NCI-H748 treated with DMSO at 0.1 percent for 48 hours (cell line): ENCODE measurements at regions not wholly inside any gene's neighbourhood (a gene's known extent, or its start where the extent isn't known, plus 50 kb on each side); places are given as distances from the start of the nearest gene placed in this dataset.
"Not testable (repeated sequence)": the region's sequence is repeated elsewhere in the genome, so short reads cannot be mapped to it uniquely, and the experiment has no call there.

Experiments
- DNase-seq: peaks from one replicate; lab custom pipeline; 2025; lab: John Stamatoyannopoulos, UW

GRCh38 chr3:169029674-169030285 is 633.7 kb downstream of the MECOM start:
- DNase-seq = no peak

DNA sequence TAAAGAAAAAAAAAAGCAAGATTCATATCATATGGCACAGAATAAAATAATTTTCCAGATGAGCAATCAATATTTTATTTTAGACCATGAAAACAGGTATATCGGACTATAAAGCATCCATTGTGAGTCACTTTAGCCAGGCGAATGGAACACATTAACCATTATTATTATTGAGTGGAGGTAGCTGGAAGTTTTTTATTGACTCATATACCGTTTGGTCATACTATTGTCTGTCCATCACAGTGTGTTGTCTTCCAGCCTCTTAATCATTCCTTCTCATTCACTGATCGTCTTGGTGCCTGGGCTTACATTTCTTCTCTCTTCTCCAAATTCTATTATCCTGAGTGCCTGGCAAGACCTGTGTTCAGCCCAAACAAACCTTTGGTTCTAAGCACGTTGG is 634.8 kb downstream of the MECOM start:
- no peak for DNase-seq

DNA sequence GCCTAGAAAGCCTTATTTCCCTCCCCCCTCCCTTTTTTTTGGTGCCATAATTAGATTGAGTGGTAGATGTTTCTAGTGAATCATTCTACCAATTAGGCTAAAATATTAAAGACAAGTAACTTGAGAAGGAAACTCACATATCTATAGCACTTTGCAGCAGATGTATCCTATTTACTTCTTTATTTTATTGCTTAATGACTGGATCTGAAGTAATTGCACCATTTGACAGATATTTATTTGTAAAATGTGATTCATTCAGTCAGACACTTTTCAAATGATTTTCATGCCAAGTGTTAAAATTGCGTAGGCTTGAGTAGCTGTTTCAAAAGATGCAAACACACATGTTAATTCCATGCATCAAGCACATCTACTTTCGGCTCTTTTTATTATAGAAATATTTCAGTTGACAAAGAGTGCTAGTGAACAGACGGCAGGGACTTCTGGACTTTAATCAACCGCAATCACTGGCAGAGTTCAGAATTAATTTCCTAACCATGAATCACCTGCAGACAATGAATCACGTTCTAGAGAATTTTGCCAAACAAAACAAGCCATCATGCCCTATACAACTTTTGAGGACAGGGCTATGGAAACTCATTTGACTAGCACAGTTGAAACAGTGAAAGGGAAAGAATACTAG is 636.8 kb downstream of the MECOM start:
- DNase-seq = no peak

DNA sequence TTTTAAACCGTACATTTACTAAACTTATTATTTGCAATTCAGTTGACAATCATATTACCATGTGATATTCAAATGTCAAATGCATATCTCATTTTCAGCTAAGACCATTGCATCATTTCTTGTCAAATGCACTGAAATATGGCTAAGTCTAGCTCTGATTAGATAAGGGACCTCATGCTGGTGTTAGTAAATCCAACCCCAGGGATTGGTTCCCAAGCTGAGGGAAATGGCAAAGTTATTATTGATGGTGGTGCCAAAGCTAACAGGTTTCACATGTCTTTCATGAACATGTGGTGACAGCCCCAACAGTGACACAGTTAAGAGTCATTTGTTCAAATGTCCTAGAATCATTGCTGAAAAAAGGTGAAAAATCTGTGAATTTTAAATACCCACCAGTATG is 641.1 kb downstream of the MECOM start:
- no peak for DNase-seq

DNA sequence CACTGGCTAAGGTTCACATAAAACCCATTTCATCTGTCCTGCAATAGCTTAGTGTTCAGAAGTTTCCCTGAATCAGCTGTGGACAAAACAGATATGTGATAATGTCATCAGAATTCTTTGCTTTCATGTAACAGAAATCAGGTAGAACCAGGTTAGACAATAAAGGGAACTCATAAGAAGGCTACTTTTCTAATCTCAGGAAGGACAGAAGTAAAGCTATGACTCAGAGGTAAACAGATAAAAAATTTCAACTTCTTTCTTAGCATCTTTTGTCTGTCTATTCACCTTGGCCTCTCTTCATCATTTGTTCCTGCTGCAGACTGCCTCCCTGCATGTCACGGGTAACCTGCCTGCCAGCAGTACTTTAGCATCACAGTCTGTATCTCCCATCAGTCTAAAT is 643.1 kb downstream of the MECOM start:
- no peak for DNase-seq

- no peak for DNase-seq
Measured at GRCh38 chr3:169009453-169009852, 654.1 kb downstream of the MECOM start.

GRCh38 chr3:169008776-169009358 is 654.6 kb downstream of the MECOM start:
- no peak for DNase-seq

DNA sequence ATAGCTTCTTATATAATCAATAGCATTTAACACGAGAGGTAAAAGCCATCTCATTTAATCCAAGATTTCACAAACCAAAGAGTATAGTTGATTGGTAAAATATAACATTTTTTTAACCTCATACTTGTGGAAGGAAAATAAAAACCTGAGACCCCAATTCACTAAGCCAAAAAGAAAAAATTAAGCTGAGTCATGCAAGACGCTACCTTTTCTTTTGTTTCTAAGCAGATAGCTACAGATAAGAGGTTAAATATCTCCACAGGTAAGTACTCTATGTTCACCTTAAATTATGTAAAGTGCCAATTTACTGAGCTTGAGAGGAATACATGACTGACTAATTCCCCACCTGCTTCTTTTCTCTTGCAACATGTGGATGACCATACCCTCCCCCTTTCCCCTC is 656.4 kb downstream of the MECOM start:
- DNase-seq = no peak

- DNase-seq = not testable (repeated sequence)
Measured at GRCh38 chr3:169006398-169006797, 657.1 kb downstream of the MECOM start.

DNA sequence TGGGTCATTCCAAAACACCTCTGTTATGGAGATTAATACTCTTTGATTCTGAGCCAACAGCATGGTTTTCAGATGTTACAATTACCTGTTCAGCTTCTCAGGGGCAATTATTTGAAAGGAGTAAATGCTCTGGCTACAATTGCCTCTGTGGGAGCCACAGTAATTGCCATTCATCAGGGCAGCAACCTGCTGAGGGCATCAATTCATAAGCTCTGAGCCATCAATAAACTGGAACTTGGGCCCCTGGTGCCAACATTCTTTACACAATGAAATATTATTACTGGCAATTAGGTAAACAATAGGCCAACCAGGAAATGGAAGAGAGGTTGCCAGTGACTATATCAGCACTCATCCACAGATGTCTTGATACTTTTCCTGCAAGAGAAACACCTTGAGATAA is 660.8 kb downstream of the MECOM start:
- DNase-seq = peak; percentile 78

- DNase-seq = no peak
Measured at GRCh38 chr3:168998792-168999191, 664.7 kb downstream of the MECOM start.

DNA sequence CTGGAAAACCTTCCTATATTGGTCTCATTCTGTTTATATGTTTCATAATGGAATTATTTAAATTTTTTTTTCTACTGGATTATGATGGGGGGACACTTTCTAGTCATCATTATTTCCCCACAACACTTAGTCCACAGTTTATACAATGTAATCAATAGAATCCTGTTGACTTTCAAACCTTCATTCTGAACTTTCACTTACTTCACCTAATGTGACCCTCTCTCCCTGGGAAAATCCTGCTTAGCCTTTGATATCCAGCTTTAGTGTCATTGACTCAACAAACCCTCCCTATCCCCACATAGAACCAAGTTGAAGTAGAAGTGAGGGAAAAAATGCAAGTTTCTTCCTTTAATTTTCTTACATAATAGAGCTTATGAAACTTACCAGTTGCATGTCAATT is 666.0 kb downstream of the MECOM start:
- DNase-seq = no peak

DNA sequence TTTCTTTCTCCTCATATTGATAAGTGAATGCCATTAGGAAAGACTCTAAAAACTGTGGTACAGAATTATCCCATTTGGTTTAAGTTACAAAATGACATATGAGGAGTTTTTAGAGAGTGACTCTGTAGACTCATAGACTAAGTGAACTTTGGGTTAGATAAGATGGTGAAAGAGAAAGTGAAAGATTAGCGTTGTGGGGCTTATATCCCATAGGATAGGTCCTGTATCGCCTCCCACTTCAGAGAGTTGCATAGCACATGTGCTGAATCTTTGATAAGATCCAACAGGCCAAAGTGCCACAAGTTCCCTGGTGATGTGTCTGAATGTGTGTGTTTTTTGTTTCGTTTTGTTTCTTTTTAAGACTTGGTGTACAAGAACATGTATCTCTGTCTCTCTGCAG is 666.9 kb downstream of the MECOM start:
- no peak for DNase-seq

- no peak for DNase-seq
Measured at GRCh38 chr3:168995129-168995528, 668.4 kb downstream of the MECOM start.

DNA sequence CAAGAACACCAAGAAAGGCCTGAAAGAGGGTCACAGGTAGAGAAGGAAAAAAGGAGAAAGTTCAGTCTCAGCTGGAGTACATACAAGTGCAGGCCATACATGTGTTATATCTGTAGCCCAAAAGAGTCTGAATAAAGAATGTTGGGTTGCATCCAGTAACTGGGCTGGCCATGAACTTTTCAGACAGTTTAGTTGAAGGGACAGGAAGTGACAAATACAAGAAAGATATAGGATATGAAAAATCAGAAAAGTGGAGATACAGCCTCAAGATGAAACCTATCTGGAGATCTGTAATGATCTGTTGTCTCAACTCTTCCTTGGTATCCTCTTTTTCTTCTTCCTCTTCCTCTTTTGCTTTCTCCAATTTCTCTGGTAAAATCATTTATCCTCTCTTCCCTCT is 671.7 kb downstream of the MECOM start:
- no peak for DNase-seq

- DNase-seq = no peak
Measured at GRCh38 chr3:168990621-168991020, 672.9 kb downstream of the MECOM start.

- no peak for DNase-seq
Measured at GRCh38 chr3:168990134-168990533, 673.4 kb downstream of the MECOM start.

DNA sequence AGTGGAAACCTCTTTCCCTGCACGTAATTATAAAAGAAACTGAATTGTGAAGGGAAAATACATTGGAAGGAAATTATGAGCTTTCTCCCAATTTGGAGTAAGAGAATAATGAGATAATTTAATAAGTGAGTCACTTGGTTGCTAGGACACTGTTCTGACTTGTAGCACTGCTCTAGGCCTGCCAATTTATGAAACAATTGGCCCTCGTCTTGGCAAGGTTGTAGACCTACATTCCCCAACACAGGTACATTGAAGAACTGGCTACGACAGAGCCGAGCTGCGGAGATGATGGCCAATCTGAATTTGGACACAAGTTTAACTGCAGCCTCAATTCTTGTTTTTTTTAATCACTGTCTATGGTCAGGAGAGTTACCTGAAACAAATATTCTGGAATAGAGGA is 674.1 kb downstream of the MECOM start:
- no peak for DNase-seq

DNA sequence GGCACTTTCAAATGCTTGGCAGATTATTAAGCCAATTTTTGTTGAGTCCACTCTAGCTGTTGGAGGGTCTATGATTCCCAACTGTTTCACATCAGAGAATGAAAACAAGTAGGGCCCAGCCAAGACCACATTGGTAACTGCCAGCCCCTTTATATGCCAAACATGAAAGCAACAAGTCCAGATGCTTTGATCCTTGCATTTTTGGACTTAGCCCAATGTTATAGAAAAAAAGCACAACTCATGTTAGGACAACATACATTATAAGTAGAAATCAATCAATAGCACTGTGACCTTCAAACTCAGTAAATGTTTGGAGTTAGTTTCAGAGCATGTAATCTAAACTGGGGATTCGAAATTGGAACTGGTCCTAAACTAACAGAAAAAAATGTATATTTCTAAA is 674.7 kb downstream of the MECOM start:
- DNase-seq = no peak

GRCh38 chr3:168984872-168985271 is 678.6 kb downstream of the MECOM start:
- DNase-seq = no peak

DNA sequence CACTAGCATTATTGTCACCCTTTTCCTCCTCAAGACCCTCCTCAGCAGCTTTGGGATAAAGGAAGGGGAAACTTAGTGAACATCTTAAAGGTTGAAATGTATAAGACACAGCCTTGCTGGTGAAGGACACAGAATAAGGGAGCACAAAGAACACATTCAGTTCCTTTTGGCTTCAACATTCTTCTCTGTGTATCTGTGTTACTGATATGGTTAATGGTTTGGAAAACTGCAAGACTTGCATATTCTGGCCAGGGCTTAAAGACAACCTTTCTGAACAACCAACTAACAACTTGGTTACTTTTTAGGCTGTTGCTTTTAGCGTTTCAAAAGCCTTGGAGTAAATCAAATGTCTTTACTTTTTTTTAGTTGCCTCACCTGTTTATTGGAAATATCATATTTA is 680.5 kb downstream of the MECOM start:
- no peak for DNase-seq

- DNase-seq = no peak
Measured at GRCh38 chr3:168981396-168981795, 682.1 kb downstream of the MECOM start.

GRCh38 chr3:168977716-168978374 is 685.7 kb downstream of the MECOM start:
- DNase-seq = no peak
